Neural cell (in vitro differentiated cells): ENCODE measurements at regions not wholly inside any gene's neighbourhood (a gene's known extent, or its start where the extent isn't known, plus 50 kb on each side); places are given as distances from the start of the nearest gene placed in this dataset.

Source experiments
- H2AFZ ChIP-seq: fragments of 200-600, 300-800 bp; sonication (generic), shearing (Covaris generic); 2 replicates; pipeline ENCODE4 v1.6.0; 2014; ENCODE audit warnings: low read depth, mild to moderate bottlenecking, antibody characterized with exemption, low read length, moderate library complexity
- H3F3A ChIP-seq: fragments of 200-600 bp; shearing (Covaris generic); 2 replicates; pipeline ENCODE4 v1.6.1; 2016; ENCODE audit warnings: mild to moderate bottlenecking, moderate library complexity, mixed read lengths, antibody characterized with exemption, low read length; ENCODE audit not compliant: insufficient read depth, poor library complexity, severe bottlenecking
- H3K27ac ChIP-seq: fragments of 200-600, 300-800 bp; sonication (generic), shearing (Covaris generic); 2 replicates; pipeline ENCODE4 v1.5.1; 2014; ENCODE audit warnings: mild to moderate bottlenecking, low read length, moderate library complexity
- H3K27me3 ChIP-seq: fragments of 300-800, 200-600 bp; sonication (generic), shearing (Covaris generic); 2 replicates; pipeline ENCODE4 v1.6.0; 2014; ENCODE audit warnings: mild to moderate bottlenecking, low read depth, low read length, moderate library complexity; ENCODE audit not compliant: insufficient read depth
- H3K36me3 ChIP-seq: fragments of 300-800, 200-600 bp; sonication (generic), shearing (Covaris generic); 2 replicates; pipeline ENCODE4 v1.5.1; 2014; ENCODE audit warnings: mild to moderate bottlenecking, antibody characterized with exemption, low read length, moderate library complexity; ENCODE audit not compliant: insufficient read depth
- H3K4me2 ChIP-seq: fragments of 300-800, 200-600 bp; sonication (generic), shearing (Covaris generic); 2 replicates; pipeline ENCODE4 v1.6.0; 2014; ENCODE audit warnings: mild to moderate bottlenecking, low read length
- H3K4me3 ChIP-seq: fragments of 300-800, 200-600 bp; sonication (generic), shearing (Covaris generic); 2 replicates; pipeline ENCODE4 v1.5.1; 2014; ENCODE audit warnings: mild to moderate bottlenecking, low read length, moderate library complexity
- H3K79me2 ChIP-seq: fragments of 200-600 bp; shearing (Covaris generic); replicated peaks from 2 replicates; pipeline ENCODE4 v1.6.0; 2014; ENCODE audit warnings: mild to moderate bottlenecking, low read length, moderate library complexity; ENCODE audit not compliant: insufficient read depth
- H3K9ac ChIP-seq: fragments of 300-800, 200-600 bp; sonication (generic), shearing (Covaris generic); 2 replicates; pipeline ENCODE4 v1.6.1; 2016; ENCODE audit warnings: mild to moderate bottlenecking, low read length, mixed read lengths
- H3K9me2 ChIP-seq: fragments of 200-600 bp; shearing (Covaris generic); 2 replicates; pipeline ENCODE4 v1.6.1; 2016; ENCODE audit warnings: mild to moderate bottlenecking, low read length, mixed read lengths; ENCODE audit not compliant: insufficient read depth
- H3K9me3 ChIP-seq: fragments of 200-600, 300-800 bp; sonication (generic), shearing (Covaris generic); 2 replicates; pipeline ENCODE4 v1.6.1; 2016; ENCODE audit warnings: mild to moderate bottlenecking, mixed run types, low read length, moderate library complexity, mixed read lengths
- H4K20me1 ChIP-seq: fragments of 200-600 bp; shearing (Covaris generic); 2 replicates; pipeline ENCODE4 v1.6.1; 2016; ENCODE audit warnings: mild to moderate bottlenecking, mixed run types; ENCODE audit not compliant: insufficient read depth
- CTCF ChIP-seq: fragments of 450-650 bp; IDR thresholded peaks from 2 replicates; pipeline ENCODE4 v1.5.1; 2014; ENCODE audit warnings: antibody characterized with exemption, mild to moderate bottlenecking, moderate library complexity; ENCODE audit not compliant: poor library complexity, severe bottlenecking
- EP300 ChIP-seq: fragments of 450-650 bp; conservative IDR thresholded peaks from 2 replicates; pipeline ENCODE4 v1.6.1; 2014; ENCODE audit warnings: antibody characterized with exemption, mild to moderate bottlenecking, moderate library complexity; ENCODE audit not compliant: poor library complexity, severe bottlenecking
- EZH2 ChIP-seq: fragments of 200-600, 300-800 bp; shearing (Covaris generic), sonication (generic); IDR thresholded peaks from 2 replicates; pipeline ENCODE4 v1.6.1; 2014; ENCODE audit warnings: antibody characterized with exemption, low read length, borderline replicate concordance, mild to moderate bottlenecking; ENCODE audit not compliant: insufficient read depth, poor library complexity, severe bottlenecking
- MXI1 ChIP-seq: fragments of 450-650 bp; conservative IDR thresholded peaks from 2 replicates; pipeline ENCODE4 v1.6.1; 2014; ENCODE audit warnings: antibody characterized with exemption, mild to moderate bottlenecking; ENCODE audit not compliant: poor library complexity, severe bottlenecking
- POLR2AphosphoS5 ChIP-seq: IDR thresholded peaks from 2 replicates; pipeline ENCODE4 v1.6.1; 2012
- RAD21 ChIP-seq: fragments of 450-650 bp; conservative IDR thresholded peaks from 2 replicates; pipeline ENCODE4 v1.6.1; 2014; ENCODE audit warnings: antibody characterized with exemption, mild to moderate bottlenecking, moderate library complexity
- REST ChIP-seq: IDR thresholded peaks from 2 replicates; pipeline ENCODE4 v1.6.1; 2012; ENCODE audit warnings: borderline replicate concordance
- SMC3 ChIP-seq: fragments of 450-650 bp; conservative IDR thresholded peaks from 2 replicates; pipeline ENCODE4 v1.6.1; 2014; ENCODE audit warnings: antibody characterized with exemption, mild to moderate bottlenecking, moderate library complexity; ENCODE audit not compliant: poor library complexity
- TAF1 ChIP-seq: IDR thresholded peaks from 2 replicates; pipeline ENCODE4 v1.6.1; 2012; ENCODE audit warnings: low read depth

GRCh38 chr1:99548943-99549605, 96.8 kb upstream of the PALMD start:
- Histone ChIP-seq H2AFZ (no peak overlapping the region), H3K27me3 (no peaks in the 10 kb centered on the region), H4K20me1 (no peaks in the 10 kb centered on the region), H3K79me2 (no peaks in the 10 kb centered on the region), H3K9me2 (no peaks in the 10 kb centered on the region), H3K9me3 (no peaks in the 10 kb centered on the region), H3K9ac (no peak overlapping the region), H3F3A (no peaks in the 10 kb centered on the region), H3K27ac (no peak overlapping the region), H3K36me3 (no peaks in the 10 kb centered on the region), H3K4me2 (no peak overlapping the region), H3K4me3 (no peak overlapping the region)
- TF ChIP-seq MXI1: no peak
- no peak for TF ChIP-seq CTCF
- no peak for TF ChIP-seq SMC3
- no peak for TF ChIP-seq EP300
- no peak for TF ChIP-seq TAF1
- no peak for TF ChIP-seq REST
- TF ChIP-seq POLR2AphosphoS5: no peak
- TF ChIP-seq RAD21: no peak
- no peak for TF ChIP-seq EZH2

- Histone ChIP-seq H4K20me1 (no peaks in the 10 kb centered on the region), H3K9me3 (no peaks in the 10 kb centered on the region), H3K4me3 (no peak overlapping the region), H3K27me3 (no peaks in the 10 kb centered on the region), H3K36me3 (no peaks in the 10 kb centered on the region), H3K9me2 (no peaks in the 10 kb centered on the region), H3K9ac (no peak overlapping the region), H3K79me2 (no peaks in the 10 kb centered on the region), H3K27ac (no peak overlapping the region), H2AFZ (no peak overlapping the region), H3K4me2 (no peak overlapping the region), H3F3A (no peaks in the 10 kb centered on the region)
- TF ChIP-seq POLR2AphosphoS5 (no peak), CTCF (no peak), TAF1 (no peak), SMC3 (no peak), REST (no peak), EZH2 (no peak), RAD21 (no peak), EP300 (no peak), MXI1 (no peak)
These were observed 95.7 kb upstream of the PALMD start for GRCh38 chr1:99550198-99550597.
